Upper lobe of right lung (tissue), 1 donor: ENCODE measurements at regions not wholly inside any gene's neighbourhood (a gene's known extent, or its start where the extent isn't known, plus 50 kb on each side); places are given as distances from the start of the nearest gene placed in this dataset.

Source experiments
- ATAC-seq: fragments of 200-7000 bp; cut with Tn5 transposase; one replicate; pipeline ENCODE4 v1.9.1; 2020; ENCODE audit warnings: mild to moderate bottlenecking, moderate library complexity
- DNase-seq: peaks from one replicate; pipeline ENCODE4 v3.0.0-alpha.2; 2020
- H3K27ac ChIP-seq: fragments of 200-600 bp; one replicate; pipeline ENCODE4 v1.8.0; 2022
- H3K27me3 ChIP-seq: fragments of 200-600 bp; one replicate; pipeline ENCODE4 v1.8.0; 2022; ENCODE audit warnings: mild to moderate bottlenecking
- H3K36me3 ChIP-seq: fragments of 200-600 bp; one replicate; pipeline ENCODE4 v1.8.0; 2022
- H3K4me1 ChIP-seq: fragments of 200-600 bp; one replicate; pipeline ENCODE4 v1.8.0; 2022
- H3K4me3 ChIP-seq: fragments of 200-600 bp; one replicate; pipeline ENCODE4 v1.8.0; 2022; ENCODE audit warnings: mild to moderate bottlenecking
- H3K9me3 ChIP-seq: fragments of 200-600 bp; one replicate; pipeline ENCODE4 v1.8.0; 2022
- intact Hi-C: fragments of 100-400 bp; cut with DNase I; formaldehyde crosslinking; loops from one replicate; pipeline ENCODE4 v1.11.0; 2022
- TF ChIP-seq, protein P1 (sequence below): fragments of 200-600 bp; IDR thresholded peaks from one replicate; pipeline ENCODE4 v1.8.0; 2022; ENCODE audit warnings: antibody characterized with exemption
- donor health status: DM: no; HTN: yes; CAD: no; lungs with severe emphysema.

DNA sequence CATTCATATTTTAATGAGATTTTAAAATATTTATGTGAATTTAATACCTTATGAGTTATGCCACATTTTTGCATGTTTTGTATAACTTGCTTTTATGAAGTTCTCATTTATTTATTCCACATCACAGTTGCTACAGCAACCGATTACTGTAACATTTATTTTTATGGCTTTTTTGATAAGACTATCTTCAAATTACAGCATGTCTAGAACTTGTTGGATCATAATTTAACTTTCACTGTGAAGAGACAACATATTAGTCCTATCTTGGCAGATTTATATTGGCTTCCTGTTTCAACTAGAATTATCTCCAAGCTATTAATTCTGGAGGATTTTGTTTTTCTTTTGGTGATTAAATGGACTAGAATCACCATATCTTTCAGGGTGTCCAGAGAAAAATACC, 793.7 kb upstream of the SLITRK5 start:
- Histone ChIP-seq H3K4me1 (no peaks in the 10 kb centered on the region), H3K27ac (no peak overlapping the region), H3K36me3 (no peaks in the 10 kb centered on the region), H3K9me3 (no peaks in the 10 kb centered on the region), H3K27me3 (no peaks in the 10 kb centered on the region), H3K4me3 (no peak overlapping the region)
- no peak for ATAC-seq
- intact Hi-C loops = no loop called here
- no peak for DNase-seq
- TF ChIP-seq, protein P1, sequence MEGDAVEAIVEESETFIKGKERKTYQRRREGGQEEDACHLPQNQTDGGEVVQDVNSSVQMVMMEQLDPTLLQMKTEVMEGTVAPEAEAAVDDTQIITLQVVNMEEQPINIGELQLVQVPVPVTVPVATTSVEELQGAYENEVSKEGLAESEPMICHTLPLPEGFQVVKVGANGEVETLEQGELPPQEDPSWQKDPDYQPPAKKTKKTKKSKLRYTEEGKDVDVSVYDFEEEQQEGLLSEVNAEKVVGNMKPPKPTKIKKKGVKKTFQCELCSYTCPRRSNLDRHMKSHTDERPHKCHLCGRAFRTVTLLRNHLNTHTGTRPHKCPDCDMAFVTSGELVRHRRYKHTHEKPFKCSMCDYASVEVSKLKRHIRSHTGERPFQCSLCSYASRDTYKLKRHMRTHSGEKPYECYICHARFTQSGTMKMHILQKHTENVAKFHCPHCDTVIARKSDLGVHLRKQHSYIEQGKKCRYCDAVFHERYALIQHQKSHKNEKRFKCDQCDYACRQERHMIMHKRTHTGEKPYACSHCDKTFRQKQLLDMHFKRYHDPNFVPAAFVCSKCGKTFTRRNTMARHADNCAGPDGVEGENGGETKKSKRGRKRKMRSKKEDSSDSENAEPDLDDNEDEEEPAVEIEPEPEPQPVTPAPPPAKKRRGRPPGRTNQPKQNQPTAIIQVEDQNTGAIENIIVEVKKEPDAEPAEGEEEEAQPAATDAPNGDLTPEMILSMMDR = no peak

DNA sequence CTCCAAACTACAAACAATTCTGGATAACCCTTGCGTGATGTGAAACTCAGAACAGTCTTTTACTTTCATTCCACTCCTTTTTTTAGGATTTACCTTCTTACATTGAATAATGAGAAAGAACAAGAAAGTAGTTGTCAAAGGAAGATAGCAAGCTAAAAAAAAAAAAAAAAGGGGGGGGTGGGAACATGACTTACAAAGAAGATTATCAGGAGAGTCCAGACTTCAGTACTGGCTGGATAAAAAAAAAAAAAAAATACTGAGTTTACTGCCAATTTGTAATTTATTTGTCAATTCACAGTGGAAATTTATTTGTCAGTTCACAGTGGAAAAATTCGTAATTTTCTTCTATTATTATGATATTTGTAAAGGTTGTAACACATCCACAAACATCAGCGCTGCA, 792.4 kb upstream of the SLITRK5 start:
- no peaks in the 10 kb centered on the region for H3K36me3 ChIP-seq
- no peak overlapping the region for H3K4me3 ChIP-seq
- no peaks in the 10 kb centered on the region for H3K4me1 ChIP-seq
- intact Hi-C loops = no loop called here
- no peaks in the 10 kb centered on the region for H3K9me3 ChIP-seq
- no peak overlapping the region for H3K27ac ChIP-seq
- DNase-seq (no peak), ATAC-seq (no peak)
- TF ChIP-seq, protein P1 = no peak
- H3K27me3 ChIP-seq = no peaks in the 10 kb centered on the region

DNA sequence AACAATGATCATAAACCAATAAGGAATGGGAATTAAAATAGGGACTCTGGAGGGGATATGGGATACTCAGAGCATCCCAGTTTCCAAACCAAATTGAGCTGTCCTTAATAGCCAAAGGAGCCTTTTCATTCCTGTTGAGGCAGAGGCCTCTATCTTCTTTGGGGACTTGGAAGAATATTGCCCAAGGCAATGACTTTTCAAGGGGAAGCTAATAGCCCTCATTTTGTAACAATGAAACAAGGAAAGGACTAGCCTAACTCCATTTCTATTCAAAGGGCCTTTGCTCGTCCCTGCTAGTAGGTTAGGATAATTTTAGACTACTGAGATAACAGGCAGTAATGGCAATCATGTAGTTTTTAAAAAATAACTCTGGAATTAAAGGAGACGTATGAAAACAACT, 789.8 kb upstream of the SLITRK5 start:
- Histone ChIP-seq H3K4me3 (no peak overlapping the region), H3K9me3 (no peaks in the 10 kb centered on the region), H3K36me3 (no peaks in the 10 kb centered on the region), H3K27me3 (no peaks in the 10 kb centered on the region), H3K27ac (no peak overlapping the region), H3K4me1 (no peaks in the 10 kb centered on the region)
- TF ChIP-seq, protein P1 = no peak
- no peak for DNase-seq
- intact Hi-C loops = no loop called here
- ATAC-seq = no peak

DNA sequence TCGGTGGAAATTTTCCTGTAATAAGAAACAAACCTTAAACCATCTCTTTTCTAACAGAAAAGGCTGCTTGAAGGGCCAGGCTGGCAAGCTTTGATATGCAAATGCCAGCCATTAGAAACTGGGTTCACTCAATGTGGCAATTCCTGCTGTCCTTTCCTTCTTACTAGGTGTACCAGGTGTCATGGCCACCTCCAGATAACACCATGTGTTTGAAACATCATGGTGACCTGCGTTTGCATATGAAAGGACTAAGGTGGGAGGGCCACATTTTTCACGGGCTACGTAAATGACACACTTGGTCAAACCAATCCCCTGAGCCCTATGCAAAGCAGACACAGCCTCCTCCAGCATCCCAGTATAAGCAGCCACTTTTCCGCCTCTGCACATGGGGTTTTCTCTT, 789.1 kb upstream of the SLITRK5 start:
- Histone ChIP-seq H3K4me1 (no peaks in the 10 kb centered on the region), H3K9me3 (no peaks in the 10 kb centered on the region), H3K4me3 (no peak overlapping the region), H3K27ac (no peak overlapping the region), H3K27me3 (no peaks in the 10 kb centered on the region), H3K36me3 (no peaks in the 10 kb centered on the region)
- TF ChIP-seq, protein P1 = no peak
- DNase-seq (no peak), ATAC-seq (no peak)
- intact Hi-C loops = no loop called here

DNA sequence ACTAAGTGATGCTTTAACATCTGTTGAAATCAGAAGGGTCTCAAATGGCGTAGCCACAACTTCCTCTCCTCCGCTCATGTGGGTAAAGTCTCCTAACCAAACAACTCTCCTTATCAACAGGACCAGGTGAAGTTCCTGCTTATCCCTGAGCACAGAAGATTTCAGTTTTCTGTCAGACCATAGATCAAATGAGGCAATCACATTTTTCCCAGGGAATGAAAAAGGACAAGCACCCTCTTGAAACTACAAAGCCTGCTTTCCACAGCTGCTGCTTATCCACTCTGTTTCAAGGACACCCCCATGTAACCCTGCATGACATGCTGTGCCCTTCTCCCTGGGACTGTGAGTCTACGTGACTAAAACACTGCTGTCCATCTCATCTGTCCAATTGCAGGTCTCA, 788.3 kb upstream of the SLITRK5 start:
- Histone ChIP-seq H3K27me3 (no peaks in the 10 kb centered on the region), H3K27ac (no peak overlapping the region), H3K4me1 (no peaks in the 10 kb centered on the region), H3K4me3 (no peak overlapping the region), H3K36me3 (no peaks in the 10 kb centered on the region), H3K9me3 (no peaks in the 10 kb centered on the region)
- no peak for ATAC-seq
- DNase-seq = no peak
- TF ChIP-seq, protein P1 = no peak
- intact Hi-C loops = no loop called here

DNA sequence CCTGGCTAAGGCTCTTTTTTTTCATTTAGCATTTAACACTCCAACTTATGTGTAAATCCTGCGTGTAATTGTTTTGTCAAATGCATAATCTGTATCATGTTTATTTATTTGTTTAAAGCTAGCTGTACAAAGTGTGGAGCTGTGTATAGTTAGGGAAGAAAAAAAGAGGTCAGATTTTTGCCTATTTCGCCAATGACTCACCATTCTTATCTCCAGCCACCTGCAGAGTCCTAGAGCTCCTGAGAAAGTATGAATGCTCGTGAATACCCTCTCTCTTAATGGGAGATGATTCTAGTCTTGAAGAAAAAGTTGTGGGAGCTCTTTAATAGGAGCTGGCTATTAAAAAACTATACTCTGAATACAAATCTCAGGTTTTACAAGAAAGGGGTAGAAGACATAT, 778.8 kb upstream of the SLITRK5 start:
- Histone ChIP-seq H3K4me1 (no peaks in the 10 kb centered on the region), H3K4me3 (no peak overlapping the region), H3K9me3 (no peaks in the 10 kb centered on the region), H3K36me3 (no peaks in the 10 kb centered on the region), H3K27ac (no peak overlapping the region), H3K27me3 (no peaks in the 10 kb centered on the region)
- TF ChIP-seq, protein P1 = no peak
- DNase-seq = no peak
- no peak for ATAC-seq
- intact Hi-C loops = no loop called here
